ENCODE measurements at regions not wholly inside any gene's neighbourhood (a gene's known extent, or its start where the extent isn't known, plus 50 kb on each side); places are given as distances from the start of the nearest gene placed in this dataset.

DNA sequence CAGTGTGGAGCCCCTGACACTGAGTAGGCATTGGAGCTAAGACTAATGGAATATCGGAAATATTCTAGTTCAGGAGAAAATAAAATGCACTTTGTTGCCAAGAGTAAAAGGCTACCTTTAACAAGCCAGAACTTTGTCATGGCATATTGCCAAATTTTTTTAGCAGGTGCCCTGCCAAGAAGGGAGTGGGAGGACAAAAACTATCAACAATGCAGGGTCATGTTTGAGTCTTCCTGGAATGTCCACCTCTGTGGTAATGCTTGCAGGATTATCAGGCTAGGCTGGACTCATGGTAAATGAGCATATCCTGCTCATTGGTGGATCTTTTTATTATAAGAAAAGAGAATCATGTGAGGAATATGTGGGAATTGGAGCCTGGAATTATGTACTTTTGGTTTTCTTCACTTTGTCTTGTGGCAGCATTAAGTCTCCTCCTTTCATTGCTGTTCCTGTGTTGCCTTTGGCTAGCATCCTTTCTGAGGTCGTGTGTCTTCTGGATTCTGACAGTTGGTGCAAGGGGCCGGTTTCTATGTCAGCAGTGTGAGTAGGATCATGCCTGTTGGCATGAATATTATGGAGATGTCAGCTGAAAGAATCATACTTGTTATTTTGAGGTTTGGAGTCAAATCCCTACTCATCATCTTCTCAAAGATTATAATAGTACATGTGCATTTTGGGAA is 122.9 kb upstream of the SPRY2 start:
- TF ChIP-seq CTCF (IDR thresholded peaks at IDR 0.05) (no peak), POLR2AphosphoS5 (IDR thresholded peaks at IDR 0.05) (no peak), POLR2A (IDR thresholded peaks at IDR 0.05) (no peak)
